GM12873 (cell line): ENCODE measurements at regions not wholly inside any gene's neighbourhood (a gene's known extent, or its start where the extent isn't known, plus 50 kb on each side); places are given as distances from the start of the nearest gene placed in this dataset.

Source experiments
- CTCF ChIP-seq: IDR thresholded peaks from 2 replicates; pipeline ENCODE4 v1.5.1; 2012; ENCODE audit warnings: low read depth, mild to moderate bottlenecking, moderate library complexity, low read length, control low read depth; ENCODE audit not compliant: insufficient read depth; ENCODE audit errors: missing control alignments

- no peak for TF ChIP-seq CTCF
Observed at GRCh38 chr3:194220901-194221326, 85.0 kb downstream of the HES1 start.

GRCh38 chr3:194221336-194221735 is 85.4 kb downstream of the HES1 start:
- no peak for TF ChIP-seq CTCF

GRCh38 chr3:194223951-194224350 is 88.0 kb downstream of the HES1 start:
- no peak for TF ChIP-seq CTCF

- no peak for TF ChIP-seq CTCF
Observed at GRCh38 chr3:194224471-194225417, 88.8 kb downstream of the HES1 start.

- TF ChIP-seq CTCF: no peak
Observed at GRCh38 chr3:194225418-194225812, 89.5 kb downstream of the HES1 start.

- no peak for TF ChIP-seq CTCF
Observed at GRCh38 chr3:194225988-194226663, 90.2 kb downstream of the HES1 start.
